Right cardiac atrium (tissue), 5 donors: ENCODE measurements at regions not wholly inside any gene's neighbourhood (a gene's known extent, or its start where the extent isn't known, plus 50 kb on each side); places are given as distances from the start of the nearest gene placed in this dataset.
"Not testable (repeated sequence)": the region's sequence is repeated elsewhere in the genome, so short reads cannot be mapped to it uniquely, and the experiment has no call there.

Experiments used
- ATAC-seq, 2 donors: fragments of 200-7000 bp; cut with Tn5 transposase; one replicate each; pipeline versions ENCODE4 v1.8.0 to v1.9.1; 2020; ENCODE audit warnings: moderate library complexity in 2 of 2, mild to moderate bottlenecking in 1 of 2
- DNase-seq, 3 donors: peaks; one replicate each; pipeline ENCODE4 v3.0.0-alpha.2; 2020
- H3K27ac ChIP-seq: one replicate; pipeline ENCODE4 v1.5.1; 2013; ENCODE audit warnings: mild to moderate bottlenecking, low read length, control low read depth, moderate library complexity
- H3K27me3 ChIP-seq: one replicate; pipeline ENCODE4 v1.6.1; 2013; ENCODE audit not compliant: control insufficient read depth, insufficient read depth
- H3K4me1 ChIP-seq: one replicate; pipeline ENCODE4 v1.6.1; 2013; ENCODE audit warnings: low read length; ENCODE audit not compliant: control insufficient read depth, insufficient read depth
- H3K4me3 ChIP-seq: one replicate; pipeline ENCODE4 v1.5.1; 2013; ENCODE audit warnings: low read length, control low read depth
- H3K9me3 ChIP-seq: one replicate; pipeline ENCODE4 v1.6.1; 2013; ENCODE audit warnings: low read length; ENCODE audit not compliant: control insufficient read depth
- WGBS: extraction: QIAGEN DNeasy Blood & Tissue Kit; methylation state at CpG from one replicate; pipeline ENCODE4 v1.1.7; 2013; 5-methylcytosine and 5-hydroxymethylcytosine counted together
- intact Hi-C, 4 donors: fragments of 100-400 bp; cut with DNase I; formaldehyde crosslinking; loops; one replicate each; pipeline versions ENCODE4 v1.11.0 to v1.14.0; 2022 to 2023
- donor health status: healthy with polysubstance abuse.
- donor health status: DM: no; HTN: yes; CAD: no.
- donor health status: DM: no; HTN: no; CAD: no.
- donor health status: DM: no; HTN: yes; CAD: no; lungs with severe emphysema.
- donor health status: DM: yes; HTN: yes; CAD: no.

GRCh38 chr15:26007151-26007550 lies 144.0 kb upstream of the ATP10A start:
- intact Hi-C loops, result no loop called here
- Histone ChIP-seq H3K4me1 (no peaks in the 10 kb centered on the region), H3K4me3 (no peak overlapping the region), H3K9me3 (no peaks in the 10 kb centered on the region), H3K27me3 (no peaks in the 10 kb centered on the region), H3K27ac (no peak overlapping the region)
- WGBS, result 77% methylated on average over 6 of the region's 6 CpGs
- DNase-seq, result no peak
- no peak for ATAC-seq

GRCh38 chr15:26001201-26001600 lies 138.1 kb upstream of the ATP10A start:
- intact Hi-C loops, result no loop called here
- ATAC-seq (no peak), DNase-seq (no peak)
- Histone ChIP-seq H3K4me3 (no peak overlapping the region), H3K9me3 (no peaks in the 10 kb centered on the region), H3K4me1 (no peaks in the 10 kb centered on the region), H3K27ac (no peak overlapping the region), H3K27me3 (no peaks in the 10 kb centered on the region)
- 92% methylated on average over 9 of the region's 9 CpGs for WGBS

- Histone ChIP-seq H3K27me3 (no peaks in the 10 kb centered on the region), H3K4me3 (no peak overlapping the region), H3K4me1 (no peaks in the 10 kb centered on the region), H3K9me3 (no peaks in the 10 kb centered on the region), H3K27ac (no peak overlapping the region)
- intact Hi-C loops, result no loop called here
- 70% methylated on average over 1 of the region's 1 CpG for WGBS
- ATAC-seq (no peak), DNase-seq (no peak)
Observed at GRCh38 chr15:25993506-25993905, 130.4 kb upstream of the ATP10A start.

DNA sequence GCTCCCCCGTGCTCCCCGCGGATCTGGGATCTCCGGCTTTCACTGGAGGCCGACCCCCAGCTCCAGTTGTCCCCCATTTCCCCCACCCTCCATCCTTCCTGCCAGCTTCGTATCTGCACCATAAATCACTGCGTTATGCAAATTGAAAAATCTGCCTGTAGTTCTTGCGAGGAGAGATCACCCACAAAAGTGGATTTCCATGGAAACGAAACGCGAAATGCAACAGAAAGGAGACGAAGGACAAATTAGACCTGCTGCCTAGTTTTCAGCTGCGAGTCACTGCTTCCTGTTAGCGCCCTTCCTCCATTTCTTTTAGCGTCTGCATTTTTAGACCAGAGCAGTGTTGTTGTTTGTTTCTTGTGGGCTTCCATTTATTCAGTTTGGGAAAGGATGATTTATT lies 127.1 kb upstream of the ATP10A start:
- H3K4me1 ChIP-seq, result no peaks in the 10 kb centered on the region
- WGBS, result 89% methylated on average over 15 of the region's 15 CpGs
- no peak for DNase-seq
- intact Hi-C loops, result no loop called here
- no peak overlapping the region for H3K27ac ChIP-seq
- no peak overlapping the region for H3K4me3 ChIP-seq
- H3K27me3 ChIP-seq, result no peaks in the 10 kb centered on the region
- H3K9me3 ChIP-seq, result no peaks in the 10 kb centered on the region
- ATAC-seq, result no peak

DNA sequence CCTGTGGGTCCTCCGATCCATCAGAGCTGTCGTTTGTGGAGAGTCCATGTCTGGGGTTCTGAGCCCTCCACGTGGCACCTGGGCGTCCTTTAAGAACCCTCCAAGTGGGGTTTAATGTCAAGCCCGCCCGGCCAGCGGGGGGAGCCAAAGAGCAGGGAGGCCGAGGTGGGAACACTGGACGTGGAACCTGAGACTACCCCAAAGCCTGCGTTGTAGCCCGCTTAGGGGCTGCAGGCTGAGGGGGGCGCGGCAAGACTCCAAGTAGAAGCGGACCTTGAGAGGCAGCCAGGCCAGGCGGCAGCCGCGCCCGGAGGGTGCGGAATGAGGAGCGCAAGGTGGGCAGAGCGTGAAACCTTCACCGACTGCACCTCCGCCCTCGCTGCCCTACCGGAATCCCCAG lies 126.2 kb upstream of the ATP10A start:
- Histone ChIP-seq H3K4me3 (no peak overlapping the region), H3K4me1 (no peaks in the 10 kb centered on the region), H3K9me3 (no peaks in the 10 kb centered on the region), H3K27me3 (no peaks in the 10 kb centered on the region), H3K27ac (no peak overlapping the region)
- no peak for ATAC-seq
- DNase-seq, result peak in 1 of 3 donors; percentile 59
- intact Hi-C loops, result no loop called here
- WGBS, result 91% methylated on average over 25 of the region's 25 CpGs

DNA sequence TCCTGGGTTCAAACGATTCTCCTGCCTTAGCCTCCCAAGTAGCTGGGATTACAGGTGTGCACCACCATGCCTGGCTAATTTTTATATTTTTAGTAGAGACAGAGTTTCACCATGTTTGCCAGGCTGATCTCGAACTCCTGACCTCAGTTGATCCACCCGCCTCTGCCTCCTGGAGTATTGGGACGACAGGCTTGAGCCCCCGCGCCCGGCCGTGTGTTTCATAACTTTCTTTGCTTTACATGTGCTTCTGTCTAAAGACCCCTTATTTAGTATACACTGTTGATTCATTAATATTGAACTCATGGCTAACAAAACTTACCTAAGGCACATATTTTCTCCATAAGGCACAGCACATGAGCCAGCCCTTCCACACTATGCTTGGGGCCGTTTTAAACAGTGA lies 125.6 kb upstream of the ATP10A start:
- H3K9me3 ChIP-seq, H3K27ac ChIP-seq, H3K27me3 ChIP-seq, DNase-seq, ATAC-seq, intact Hi-C loops, H3K4me1 ChIP-seq, H3K4me3 ChIP-seq: not testable (repeated sequence)
- 90% methylated on average over 9 of the region's 9 CpGs for WGBS

GRCh38 chr15:25987638-25988037 lies 124.5 kb upstream of the ATP10A start:
- no peaks in the 10 kb centered on the region for H3K4me1 ChIP-seq
- no peaks in the 10 kb centered on the region for H3K9me3 ChIP-seq
- DNase-seq (no peak), ATAC-seq (no peak)
- WGBS, result 61% methylated on average over 4 of the region's 4 CpGs
- no peaks in the 10 kb centered on the region for H3K27me3 ChIP-seq
- no peak overlapping the region for H3K27ac ChIP-seq
- intact Hi-C loops, result no loop called here
- H3K4me3 ChIP-seq, result no peak overlapping the region

DNA sequence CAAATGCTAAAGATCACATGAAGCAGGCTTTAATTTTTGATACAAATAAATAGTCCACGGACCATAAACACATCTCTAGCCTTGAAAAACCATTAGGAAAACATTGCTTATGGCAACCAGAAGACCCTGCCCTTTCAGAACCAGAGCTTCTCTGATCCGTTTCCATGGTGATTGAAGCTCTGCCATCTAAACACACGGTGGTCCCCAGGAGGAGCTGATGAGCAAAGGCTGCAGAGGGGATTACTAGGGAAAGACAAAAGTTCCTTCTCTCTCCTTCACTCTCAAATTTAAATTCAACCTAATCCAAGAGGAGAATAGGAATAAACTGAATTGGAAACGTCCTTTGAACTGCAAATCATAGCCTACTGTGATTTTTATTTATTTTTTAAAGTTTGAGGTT lies 122.0 kb upstream of the ATP10A start:
- Histone ChIP-seq H3K9me3 (no peaks in the 10 kb centered on the region), H3K27me3 (no peaks in the 10 kb centered on the region), H3K4me1 (no peaks in the 10 kb centered on the region), H3K4me3 (no peak overlapping the region), H3K27ac (no peak overlapping the region)
- ATAC-seq (no peak), DNase-seq (no peak)
- 24% methylated on average over 4 of the region's 4 CpGs for WGBS
- intact Hi-C loops, result no loop called here

- 68% methylated on average over 6 of the region's 6 CpGs for WGBS
- no peaks in the 10 kb centered on the region for H3K9me3 ChIP-seq
- no peak overlapping the region for H3K27ac ChIP-seq
- H3K4me1 ChIP-seq, result no peaks in the 10 kb centered on the region
- no peak overlapping the region for H3K4me3 ChIP-seq
- intact Hi-C loops, result no loop called here
- ATAC-seq, result no peak
- H3K27me3 ChIP-seq, result no peaks in the 10 kb centered on the region
- DNase-seq, result no peak
Observed at GRCh38 chr15:25982736-25983135, 119.6 kb upstream of the ATP10A start.

DNA sequence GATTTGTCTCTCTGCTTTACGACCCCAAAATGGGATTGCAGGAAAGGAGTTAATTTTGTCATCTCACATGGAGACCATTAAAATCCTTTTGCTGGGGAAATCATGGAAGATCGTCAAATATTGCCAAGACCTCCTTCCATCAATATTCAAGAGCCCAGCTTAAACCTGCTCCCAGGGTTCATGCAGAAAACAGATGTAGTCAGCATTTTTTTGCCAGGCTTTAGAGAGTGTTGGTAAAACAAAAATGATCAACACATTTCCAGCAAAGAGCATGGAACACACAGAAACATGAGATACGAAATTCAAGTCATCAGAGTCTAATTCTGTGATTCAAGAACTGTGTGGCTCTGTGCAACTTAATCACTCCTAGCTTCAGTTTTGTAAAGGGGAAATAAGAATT lies 118.0 kb upstream of the ATP10A start:
- no peak overlapping the region for H3K4me3 ChIP-seq
- DNase-seq, result no peak
- intact Hi-C loops, result no loop called here
- no peaks in the 10 kb centered on the region for H3K9me3 ChIP-seq
- WGBS, result 68% methylated on average over 3 of the region's 3 CpGs
- no peak for ATAC-seq
- H3K27ac ChIP-seq, result no peak overlapping the region
- no peaks in the 10 kb centered on the region for H3K27me3 ChIP-seq
- no peaks in the 10 kb centered on the region for H3K4me1 ChIP-seq

DNA sequence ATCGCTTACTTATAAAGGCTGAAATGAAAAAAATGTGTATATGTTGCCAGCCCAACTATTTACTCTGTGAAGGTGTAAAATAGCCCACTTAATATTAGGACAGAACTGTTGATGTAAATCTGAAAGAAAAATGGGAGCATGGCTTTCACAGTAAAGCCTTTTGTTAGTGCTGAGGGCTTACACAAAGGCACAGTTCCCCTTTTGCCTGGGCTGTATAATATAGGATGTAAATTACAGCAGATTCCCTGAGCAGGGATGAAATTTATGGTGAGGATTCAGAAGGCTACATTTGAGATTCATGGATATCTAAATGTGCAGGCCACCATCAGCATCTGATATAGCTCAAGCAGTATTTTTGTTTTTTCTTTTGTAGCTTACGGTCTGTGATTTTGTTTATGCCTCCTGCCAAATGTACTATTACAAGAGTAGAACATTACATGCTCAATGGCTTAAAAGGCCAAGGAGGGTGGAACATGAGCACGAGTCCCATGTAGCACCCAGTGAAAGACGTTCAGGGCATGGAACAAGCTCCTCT lies 109.1 kb upstream of the ATP10A start:
- 65% methylated on average over 4 of the region's 4 CpGs for WGBS
- ATAC-seq, result no peak
- H3K4me3 ChIP-seq, result no peak overlapping the region
- no peaks in the 10 kb centered on the region for H3K9me3 ChIP-seq
- intact Hi-C loops, result no loop called here
- DNase-seq, result no peak
- H3K27me3 ChIP-seq, result peaks cover 3% of the 10 kb centered on the region
- H3K27ac ChIP-seq, result no peak overlapping the region
- H3K4me1 ChIP-seq, result no peaks in the 10 kb centered on the region

GRCh38 chr15:25971053-25971452 lies 107.9 kb upstream of the ATP10A start:
- Histone ChIP-seq H3K9me3 (no peaks in the 10 kb centered on the region), H3K4me3 (no peak overlapping the region), H3K27ac (no peak overlapping the region), H3K4me1 (no peaks in the 10 kb centered on the region), H3K27me3 (peaks cover 3% of the 10 kb centered on the region)
- ATAC-seq (peak in 1 of 2 donors; percentile 26), DNase-seq (no peak)
- 55% methylated on average over 6 of the region's 6 CpGs for WGBS
- intact Hi-C loops, result no loop called here
